Kidney (tissue), 13 donors: ENCODE measurements at regions not wholly inside any gene's neighbourhood (a gene's known extent, or its start where the extent isn't known, plus 50 kb on each side); places are given as distances from the start of the nearest gene placed in this dataset.

ENCODE experiments used
- DNase-seq, 5 donors: peaks; one replicate each; pipeline ENCODE4 v3.0.0-alpha.2; 2013 to 2020
- FAIRE-seq: peaks from 2 replicates; lab custom pipeline; 2012; peaks lifted over from hg19 to GRCh38; lab: Jason Lieb, UNC
- H3K27ac ChIP-seq, 2 donors: one replicate each; pipeline ENCODE4 v1.7.0; 2013; ENCODE audit warnings: low read depth in 2 of 2, low read length in 2 of 2, inconsistent platforms in 1 of 2
- H3K27me3 ChIP-seq: one replicate; pipeline ENCODE4 v1.7.1; 2013; ENCODE audit warnings: low read length, inconsistent platforms; ENCODE audit not compliant: control insufficient read depth, insufficient read depth
- H3K36me3 ChIP-seq, 3 donors: one replicate each; pipeline versions ENCODE4 v1.7.0 to v1.7.1; 2013; ENCODE audit warnings: low read length in 3 of 3, control low read depth in 1 of 3, inconsistent platforms in 1 of 3; ENCODE audit not compliant: insufficient read depth in 3 of 3, control insufficient read depth in 2 of 3
- H3K4me1 ChIP-seq, 3 donors: one replicate each; pipeline versions ENCODE4 v1.7.0 to v1.7.1; 2013; ENCODE audit warnings: low read length in 3 of 3, inconsistent platforms in 1 of 3, low read depth in 1 of 3; ENCODE audit not compliant: control insufficient read depth in 2 of 3, insufficient read depth in 2 of 3
- H3K4me3 ChIP-seq, 3 donors: one replicate each; pipeline versions ENCODE4 v1.7.0 to v1.8.1; 2013; ENCODE audit warnings: low read length in 3 of 3, control low read depth in 1 of 3, inconsistent platforms in 1 of 3
- H3K9ac ChIP-seq, 3 donors: one replicate each; pipeline versions ENCODE4 v1.7.0 to v1.7.1; 2013; ENCODE audit warnings: low read length in 3 of 3, control low read depth in 1 of 3, inconsistent platforms in 1 of 3
- H3K9me3 ChIP-seq, 3 donors: one replicate each; pipeline versions ENCODE4 v1.7.0 to v1.7.1; 2013; ENCODE audit warnings: low read length in 3 of 3, control low read depth in 1 of 3, inconsistent platforms in 1 of 3; ENCODE audit not compliant: control insufficient read depth in 2 of 3, insufficient read depth in 1 of 3
- CTCF ChIP-seq: IDR thresholded peaks from 3 replicates; pipeline ENCODE4 v1.5.1; 2012; ENCODE audit warnings: mild to moderate bottlenecking, moderate library complexity, borderline replicate concordance; ENCODE audit not compliant: insufficient read depth; ENCODE audit errors: extremely low read depth
- intact Hi-C: fragments of 100-400 bp; cut with DNase I; formaldehyde crosslinking; loops from one replicate; pipeline ENCODE4 v1.11.1; 2022
- donor health status: control.
- donor health status: control.
- donor health status: control.
- donor health status: control.
- donor health status: control.
- donor health status: DM: yes; HTN: yes; CAD: no.
- donor health status: Normal renal cell carcinoma (clear cell type).

GRCh38 chr16:11479916-11480315, 106.8 kb downstream of the LITAF start:
- H3K9me3 ChIP-seq: no peaks in the 10 kb centered on the region
- no peak overlapping the region for H3K27ac ChIP-seq
- no peaks in the 10 kb centered on the region for H3K36me3 ChIP-seq
- intact Hi-C loops: no loop called here
- no peak for FAIRE-seq
- no peak overlapping the region for H3K9ac ChIP-seq
- H3K4me3 ChIP-seq: no peak overlapping the region
- no peaks in the 10 kb centered on the region for H3K4me1 ChIP-seq
- no peaks in the 10 kb centered on the region for H3K27me3 ChIP-seq
- no peak for TF ChIP-seq CTCF
- DNase-seq: no peak

- intact Hi-C loops: no loop called here
- Histone ChIP-seq H3K9me3 (no peaks in the 10 kb centered on the region), H3K27ac (no peak overlapping the region), H3K9ac (no peak overlapping the region), H3K4me3 (no peak overlapping the region), H3K36me3 (no peaks in the 10 kb centered on the region), H3K27me3 (no peaks in the 10 kb centered on the region), H3K4me1 (no peaks in the 10 kb centered on the region)
- no peak for TF ChIP-seq CTCF
- FAIRE-seq (no peak), DNase-seq (no peak)
Observed at GRCh38 chr16:11480634-11481033, 106.1 kb downstream of the LITAF start.

GRCh38 chr16:11481987-11482386, 104.7 kb downstream of the LITAF start:
- FAIRE-seq: no peak
- intact Hi-C loops: no loop called here
- no peaks in the 10 kb centered on the region for H3K9me3 ChIP-seq

More at GRCh38 chr16:11481987-11482386, 104.7 kb downstream of the LITAF start:
- H3K4me1 ChIP-seq: no peaks in the 10 kb centered on the region
- H3K9ac ChIP-seq: no peak overlapping the region
- DNase-seq: no peak
- no peak overlapping the region for H3K4me3 ChIP-seq
- no peak for TF ChIP-seq CTCF
- H3K27ac ChIP-seq: no peak overlapping the region
- H3K36me3 ChIP-seq: no peaks in the 10 kb centered on the region
- H3K27me3 ChIP-seq: no peaks in the 10 kb centered on the region
